B cell (primary cell): ENCODE measurements at regions not wholly inside any gene's neighbourhood (a gene's known extent, or its start where the extent isn't known, plus 50 kb on each side); places are given as distances from the start of the nearest gene placed in this dataset.

ENCODE experiments used
- CTCF ChIP-seq: fragments of 200-600 bp; IDR thresholded peaks from one replicate; pipeline ENCODE4 v1.8.0; 2022; ENCODE audit warnings: antibody characterized with exemption, mild to moderate bottlenecking
- EZH2 ChIP-seq: IDR thresholded peaks from 2 replicates; pipeline ENCODE4 v1.6.1; 2012; ENCODE audit warnings: borderline replicate concordance, low read depth, mild to moderate bottlenecking, moderate library complexity, low read length; ENCODE audit not compliant: insufficient read depth, poor library complexity, severe bottlenecking

GRCh38 chr5:173490681-173491080 is 125.8 kb downstream of the BOD1 start:
- TF ChIP-seq CTCF = no peak
- TF ChIP-seq EZH2 = no peak
